Effector CD4-positive, alpha-beta T cell (primary cell): ENCODE measurements at regions not wholly inside any gene's neighbourhood (a gene's known extent, or its start where the extent isn't known, plus 50 kb on each side); places are given as distances from the start of the nearest gene placed in this dataset.

Source experiments
- DNase-seq: peaks from one replicate; pipeline ENCODE4 v3.0.0-alpha.2; 2020

DNA sequence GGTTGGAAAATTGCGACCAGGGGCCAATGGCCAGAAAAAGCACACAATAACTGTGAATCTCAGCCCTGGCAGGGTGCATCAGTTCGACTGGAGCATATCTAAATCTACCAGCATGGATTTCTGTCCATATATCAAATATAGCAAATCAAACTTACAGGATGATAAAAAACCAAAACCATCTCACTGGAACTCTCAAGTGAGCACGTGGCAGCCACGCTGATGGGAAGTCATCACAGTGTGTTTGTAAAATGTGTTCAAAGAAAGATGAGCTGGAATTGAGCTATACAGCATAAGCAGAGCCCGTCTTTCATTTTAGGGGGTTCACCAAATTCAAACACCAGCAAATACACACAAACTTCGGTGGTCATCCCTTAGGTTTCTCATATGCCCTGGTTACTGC, 610.1 kb downstream of the AJAP1 start:
- no peak for DNase-seq

DNA sequence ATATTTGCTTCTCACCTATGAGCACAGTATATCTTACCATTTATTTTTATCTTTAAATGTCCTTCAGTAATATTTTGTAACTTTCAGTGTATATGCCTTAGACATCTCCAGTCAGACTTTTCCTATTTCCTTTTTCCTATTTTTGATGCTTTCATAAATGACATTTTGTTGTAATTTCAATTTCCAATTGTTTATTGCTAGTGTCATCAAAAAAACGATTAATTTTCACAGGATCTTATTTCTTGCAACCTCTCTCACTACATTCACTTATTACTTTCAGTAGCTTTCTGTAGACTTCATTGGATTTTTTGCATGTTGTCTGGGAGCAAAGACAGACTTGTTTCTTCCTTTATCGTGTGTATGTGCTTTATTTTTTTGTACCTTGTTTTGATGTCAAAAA, 602.4 kb downstream of the AJAP1 start:
- no peak for DNase-seq

DNA sequence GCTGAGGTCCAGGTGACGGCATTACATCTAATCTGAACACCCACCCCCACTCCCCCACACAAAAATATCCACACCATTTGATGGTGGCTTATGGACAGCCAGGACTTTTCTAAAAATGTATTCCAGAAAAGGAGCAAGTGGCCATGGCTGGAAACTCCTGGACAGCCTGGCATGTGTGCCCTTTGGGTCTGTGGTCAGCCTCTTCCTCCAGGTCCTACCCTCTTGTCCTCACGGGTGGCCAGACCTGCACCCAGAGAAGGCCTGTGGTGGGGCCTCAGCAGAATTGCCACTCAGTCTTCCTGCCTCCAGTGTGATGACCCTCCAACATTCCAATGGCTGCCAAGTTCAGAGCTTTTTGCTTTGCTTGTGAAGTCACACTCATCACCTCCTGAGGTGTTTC, 600.6 kb downstream of the AJAP1 start:
- DNase-seq = no peak

DNA sequence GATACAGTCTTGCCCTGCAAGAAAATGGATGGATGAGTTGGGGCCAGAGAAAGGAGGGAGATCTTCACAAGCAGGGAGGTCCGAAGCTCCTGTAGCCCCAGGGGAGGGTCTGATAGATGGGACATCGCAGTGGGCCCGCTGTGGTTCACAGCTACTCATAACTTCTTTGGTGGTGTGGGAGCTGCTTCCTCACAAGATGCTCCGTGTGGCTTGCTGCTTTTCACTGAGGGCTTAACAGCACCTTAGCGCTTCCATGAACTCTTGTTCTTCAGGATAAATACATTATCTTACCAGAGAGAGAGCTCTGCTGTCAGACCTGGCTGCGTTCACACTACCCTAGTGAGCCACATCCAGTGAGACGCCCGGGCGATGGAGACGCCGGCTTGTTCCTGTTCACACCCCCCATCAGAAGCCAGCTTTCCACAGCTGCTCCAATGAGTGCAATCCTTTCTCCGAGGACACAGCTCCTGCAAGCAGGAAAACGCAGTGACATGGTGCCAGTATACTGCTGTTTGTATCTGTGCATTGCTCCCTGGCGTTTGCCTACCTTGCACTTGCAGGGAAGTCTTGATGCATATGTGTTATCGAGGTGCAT, 599.8 kb downstream of the AJAP1 start:
- DNase-seq = no peak

DNA sequence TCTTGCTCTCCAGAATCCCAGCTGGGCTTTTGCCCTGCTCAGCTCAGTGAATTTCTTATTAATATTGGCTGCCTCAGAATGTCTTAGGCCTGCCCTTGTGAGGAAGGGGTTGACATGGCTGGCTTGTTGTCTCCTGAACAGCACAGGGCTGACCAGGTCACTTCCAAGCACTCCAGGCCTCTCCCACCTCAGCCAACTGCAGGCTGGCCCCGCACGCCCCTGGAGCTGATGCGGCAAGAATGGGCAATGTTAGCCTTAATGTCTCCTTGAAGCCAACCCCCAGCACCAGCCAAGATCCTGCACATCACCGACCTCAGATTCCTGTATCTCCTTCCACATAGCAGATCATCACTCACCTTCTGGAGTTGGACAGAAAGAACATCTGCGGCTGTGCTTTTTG, 598.6 kb downstream of the AJAP1 start:
- DNase-seq = no peak

DNA sequence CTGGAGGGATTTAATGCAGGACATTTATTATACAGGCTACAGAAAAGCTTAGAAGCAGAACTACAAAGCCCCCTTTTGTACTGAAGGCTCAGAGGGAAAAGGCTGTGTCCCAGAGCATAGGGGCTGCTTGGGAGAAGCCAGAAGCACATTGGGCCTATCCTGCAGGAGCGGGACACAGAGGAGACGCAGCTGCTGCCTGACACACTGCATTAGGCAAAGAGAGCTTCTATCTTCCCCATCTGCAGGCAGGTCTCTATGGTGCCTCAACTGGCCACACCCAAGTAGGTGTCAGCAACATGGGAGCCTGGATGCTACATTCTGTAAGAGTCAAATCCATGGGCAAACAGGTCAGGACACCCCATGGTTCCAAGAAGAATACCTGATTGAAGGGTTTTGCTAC, 595.9 kb downstream of the AJAP1 start:
- DNase-seq = no peak

DNA sequence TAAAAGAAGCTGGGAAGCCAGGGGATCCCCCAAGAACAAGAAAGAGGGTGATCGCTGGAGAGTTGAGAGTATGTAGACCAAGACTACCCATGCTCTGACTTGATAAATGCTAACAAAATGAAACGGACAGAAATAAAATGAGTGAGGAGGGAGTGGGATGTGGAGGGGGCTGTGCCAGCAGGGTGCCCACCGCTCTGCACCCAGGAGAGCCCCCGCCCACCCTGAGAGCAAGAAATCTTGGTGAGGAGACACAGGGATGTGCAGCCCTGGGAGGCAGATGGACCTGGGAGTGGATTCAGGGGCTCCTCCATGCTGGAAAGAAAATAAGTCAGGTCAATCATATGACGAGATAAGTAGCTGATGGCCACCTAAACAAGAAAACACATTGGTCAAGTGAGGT, 590.9 kb downstream of the AJAP1 start:
- DNase-seq = no peak

DNA sequence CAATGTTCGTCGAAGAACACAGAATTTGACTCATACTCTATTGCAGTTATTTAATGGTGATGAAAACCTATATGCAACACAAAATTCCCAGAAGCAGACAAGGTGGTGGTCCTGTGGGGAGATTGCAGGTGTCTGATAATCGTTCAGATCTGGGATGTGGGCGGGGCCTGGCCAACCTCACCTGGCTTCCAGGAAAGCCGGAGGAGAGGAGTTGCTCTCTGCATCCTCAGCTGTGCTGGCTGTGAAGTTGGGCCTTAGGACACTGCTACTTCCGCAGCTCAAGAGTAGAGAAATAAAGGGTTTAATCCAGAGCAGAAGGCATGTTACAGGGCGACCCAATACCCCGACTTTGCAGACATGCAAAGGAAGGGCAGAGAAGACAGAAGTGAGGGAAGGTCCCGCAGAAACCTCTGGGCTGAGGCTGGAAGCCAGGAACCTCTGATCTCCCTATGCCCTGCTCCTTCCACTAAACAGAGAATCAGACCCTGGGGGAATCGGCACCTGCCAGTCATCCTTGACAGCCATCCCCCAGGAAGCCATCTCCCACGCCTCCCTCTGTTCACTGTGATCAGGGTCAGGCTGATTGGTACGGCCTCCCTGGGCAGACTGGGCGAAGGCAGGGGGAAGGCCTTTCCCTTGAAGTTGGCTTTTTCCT, 590.3 kb downstream of the AJAP1 start:
- no peak for DNase-seq

DNA sequence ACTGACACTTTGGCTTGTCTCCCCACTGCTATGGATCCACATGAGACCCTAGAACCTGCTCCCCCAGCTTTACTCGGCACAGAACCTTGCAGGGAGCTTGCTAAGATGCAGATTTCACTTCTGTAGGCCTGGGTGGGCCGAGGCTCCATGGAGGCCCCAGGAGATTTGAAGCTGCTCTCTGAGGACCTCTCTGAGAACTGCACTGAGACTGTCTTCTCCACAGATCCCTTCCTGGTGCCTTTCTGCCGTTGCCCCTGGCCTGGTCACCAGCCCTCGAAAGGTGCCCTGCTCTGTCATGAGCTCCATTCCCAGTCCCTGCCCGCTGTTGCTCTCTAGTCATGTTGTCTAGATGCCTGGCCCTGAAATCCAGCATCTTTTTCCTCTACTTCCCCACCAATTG, 588.4 kb downstream of the AJAP1 start:
- DNase-seq = no peak

DNA sequence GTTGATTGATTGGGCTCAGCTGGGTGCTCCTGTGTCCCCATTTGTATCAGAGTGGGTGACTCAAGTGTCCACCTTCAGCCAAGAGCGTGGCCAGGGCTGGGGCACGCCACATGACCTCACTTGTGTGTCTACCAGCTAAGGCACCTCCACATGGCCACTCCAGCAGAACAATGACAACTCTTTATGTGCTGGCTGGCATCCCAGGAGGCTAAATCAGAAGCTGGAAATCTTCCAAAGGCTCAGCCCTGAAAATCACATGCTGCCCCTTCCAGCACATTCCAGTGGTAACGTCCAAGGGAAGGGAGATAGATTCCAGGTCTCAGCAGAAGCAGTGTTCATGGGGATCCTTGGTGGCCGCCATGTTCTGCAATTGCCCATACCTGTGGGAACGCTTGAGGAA, 585.5 kb downstream of the AJAP1 start:
- no peak for DNase-seq

DNA sequence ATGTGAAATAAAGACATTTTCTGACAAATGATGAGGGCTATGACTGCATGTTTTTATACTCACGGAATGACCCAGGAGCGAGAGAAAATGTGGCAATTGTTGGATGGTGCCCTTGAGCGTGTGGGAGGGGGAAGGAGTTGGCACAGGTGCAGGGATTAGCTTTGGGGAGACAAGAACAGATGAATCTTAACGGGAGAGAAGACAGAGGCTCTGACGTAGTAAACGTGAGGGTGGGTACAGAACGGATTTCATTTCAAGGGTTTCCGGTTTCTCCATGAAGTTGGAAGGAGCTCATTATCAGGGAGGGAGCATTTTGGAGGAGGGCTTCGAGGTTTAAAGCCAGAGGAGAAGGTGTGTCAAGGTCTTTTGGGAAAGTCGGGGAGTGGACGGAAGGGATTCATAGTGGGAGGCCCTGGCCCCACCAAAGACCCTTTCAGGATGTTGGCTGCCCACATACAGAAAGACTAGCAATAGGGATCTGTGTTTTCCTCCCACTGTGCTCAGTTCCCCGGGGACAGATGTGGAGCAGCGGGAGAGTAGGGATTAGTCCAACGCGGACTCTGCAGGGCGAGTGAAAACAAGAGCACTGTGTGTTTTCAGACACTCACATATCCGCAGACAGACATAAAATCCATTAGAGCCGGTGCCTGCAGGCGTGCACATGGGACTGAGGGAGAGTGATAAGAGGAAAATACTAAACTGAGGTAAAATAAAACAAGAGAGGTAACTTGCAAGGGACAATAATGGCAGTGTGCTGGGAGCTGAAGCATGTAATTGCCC, 584.1 kb downstream of the AJAP1 start:
- no peak for DNase-seq

DNA sequence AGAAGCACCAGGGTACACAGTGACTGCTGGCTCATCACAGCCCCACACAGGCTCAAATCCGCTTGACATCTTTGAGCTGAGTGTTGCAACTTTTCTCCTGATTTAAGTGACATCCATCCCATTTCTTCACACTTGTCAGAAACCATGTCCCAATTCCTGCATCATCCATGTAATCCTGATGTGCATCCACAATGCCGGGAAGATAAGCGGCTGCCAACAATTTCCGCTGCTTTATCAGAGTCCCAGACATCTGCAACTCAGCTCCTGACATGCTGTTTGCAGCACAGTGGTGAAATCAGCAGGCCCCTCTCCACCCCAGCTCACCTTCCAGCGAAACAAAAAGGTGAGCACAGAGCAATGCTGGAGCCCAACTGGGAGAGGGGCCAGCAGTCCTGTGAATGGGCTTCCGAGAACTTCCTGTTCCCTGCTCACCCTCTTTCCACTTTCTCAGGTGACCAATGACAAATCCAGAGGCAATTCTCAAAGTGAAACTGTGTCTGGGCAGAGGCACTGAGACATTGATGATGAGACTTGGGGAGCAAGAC, 581.0 kb downstream of the AJAP1 start:
- no peak for DNase-seq

DNA sequence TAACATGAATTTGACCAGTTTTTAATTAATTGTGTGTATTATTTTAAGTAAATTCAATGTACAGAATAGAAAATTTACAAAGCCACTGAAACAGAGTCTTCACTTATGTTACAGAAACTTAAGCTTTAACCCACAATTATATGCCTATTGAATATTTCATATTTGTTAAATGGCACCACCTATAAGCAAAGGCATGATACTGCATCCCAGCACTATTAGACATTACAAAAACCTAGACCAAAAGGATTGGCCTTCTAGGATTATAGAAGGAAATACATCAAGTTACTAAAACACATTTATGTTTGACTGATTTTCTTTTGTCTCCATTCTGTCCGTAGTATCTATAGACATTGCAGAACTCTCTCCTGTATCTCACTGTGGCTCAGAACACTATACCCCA, 578.1 kb downstream of the AJAP1 start:
- no peak for DNase-seq

DNA sequence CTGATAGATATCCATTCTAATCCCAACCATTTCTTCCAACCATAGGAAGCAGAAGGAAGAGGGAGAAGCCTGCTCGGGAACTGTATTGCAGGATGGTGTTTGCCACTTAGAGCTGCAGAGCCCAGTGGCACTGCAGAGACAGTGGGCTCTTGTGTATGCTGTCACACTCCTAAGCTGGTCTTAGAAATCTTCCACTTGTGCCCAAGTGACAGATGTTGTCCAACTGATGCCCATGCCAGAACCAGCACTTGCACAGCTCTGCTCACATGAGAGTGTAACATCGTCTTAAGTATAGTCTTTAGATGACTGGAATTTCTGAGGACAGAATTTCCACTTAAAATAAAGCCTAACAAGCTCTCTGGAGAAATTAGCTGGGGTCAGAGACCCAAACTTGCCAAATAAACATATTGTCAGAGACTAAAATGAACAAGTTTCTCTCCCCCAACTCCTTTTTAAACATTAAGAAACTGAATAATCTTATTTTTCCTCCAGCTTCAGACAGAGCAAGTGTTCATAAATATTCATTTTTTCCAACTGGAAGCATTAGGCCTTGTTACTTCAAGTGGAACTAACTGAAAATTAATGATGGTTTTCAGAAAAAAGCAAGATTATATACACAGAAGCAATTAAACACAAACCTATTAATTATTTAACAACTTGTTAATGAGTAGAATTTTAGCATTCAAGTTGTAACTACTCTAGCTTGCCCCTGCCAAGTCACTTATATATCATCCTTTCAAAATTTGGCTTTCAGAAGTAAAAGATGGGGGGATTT, 577.3 kb downstream of the AJAP1 start:
- DNase-seq = no peak

DNA sequence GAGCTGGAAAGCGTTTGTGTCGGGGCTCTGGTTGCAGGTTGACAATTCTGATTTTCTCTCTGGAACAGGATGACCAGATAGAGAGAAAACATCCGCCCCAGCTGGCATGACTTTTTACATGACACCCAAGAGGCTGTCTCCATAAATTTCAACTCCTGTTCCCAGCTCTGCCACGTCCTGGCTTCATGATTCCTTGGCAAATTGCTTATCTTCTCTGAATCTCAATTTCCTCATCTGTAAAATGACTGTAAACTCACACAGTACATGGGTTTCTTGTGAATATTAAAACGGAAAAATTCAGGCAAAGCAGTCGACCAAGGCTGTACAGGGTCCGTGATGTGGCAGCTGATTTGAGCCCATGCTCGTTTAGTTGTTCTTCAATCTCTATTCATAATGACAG, 572.7 kb downstream of the AJAP1 start:
- no peak for DNase-seq

DNA sequence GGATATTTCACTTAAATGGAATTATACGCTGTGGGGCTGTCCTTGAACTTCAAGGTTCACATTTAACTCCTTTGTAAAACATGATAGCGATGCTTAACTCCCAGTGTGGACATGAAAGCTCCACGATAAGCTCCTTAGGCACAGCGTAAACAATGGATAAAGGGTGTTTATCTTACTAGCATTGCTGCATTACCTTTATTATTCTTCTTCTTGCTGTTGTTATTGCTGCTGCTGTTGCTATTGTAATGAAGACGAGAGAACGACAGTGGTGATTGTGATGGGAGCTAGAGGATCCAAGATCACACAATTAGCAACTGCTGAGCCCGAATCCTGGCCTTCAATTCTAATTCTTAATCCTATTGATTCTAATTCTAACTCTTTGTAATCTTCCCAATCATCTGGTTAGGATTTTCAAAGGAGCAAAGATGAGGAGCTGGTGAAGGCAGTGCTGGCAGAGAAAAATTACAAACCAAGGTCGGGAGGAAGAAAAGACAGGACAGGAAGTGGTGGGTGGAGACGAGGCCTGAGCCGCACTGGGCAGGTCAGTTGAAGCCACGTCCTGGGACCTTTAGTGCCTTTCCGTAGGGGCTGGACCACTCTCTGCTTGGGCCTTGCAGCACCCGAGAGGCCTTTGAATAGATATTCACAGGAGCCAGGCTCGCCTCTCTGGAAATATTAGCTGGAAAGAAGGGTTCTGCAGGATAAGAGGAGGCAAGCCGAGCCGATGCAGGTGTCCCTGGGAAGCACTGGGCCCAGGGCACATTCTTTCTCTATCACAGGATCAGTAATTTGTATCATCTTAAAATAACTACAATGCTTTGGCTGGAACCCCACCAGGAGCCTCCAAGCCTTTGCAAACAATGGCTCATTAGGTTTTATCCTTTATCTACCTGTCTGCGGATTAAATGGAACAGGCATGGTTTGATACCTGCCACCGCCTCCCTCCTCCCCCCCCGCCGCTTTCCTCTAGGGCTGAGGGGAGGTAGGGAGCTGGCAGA, 571.6 kb downstream of the AJAP1 start:
- no peak for DNase-seq

DNA sequence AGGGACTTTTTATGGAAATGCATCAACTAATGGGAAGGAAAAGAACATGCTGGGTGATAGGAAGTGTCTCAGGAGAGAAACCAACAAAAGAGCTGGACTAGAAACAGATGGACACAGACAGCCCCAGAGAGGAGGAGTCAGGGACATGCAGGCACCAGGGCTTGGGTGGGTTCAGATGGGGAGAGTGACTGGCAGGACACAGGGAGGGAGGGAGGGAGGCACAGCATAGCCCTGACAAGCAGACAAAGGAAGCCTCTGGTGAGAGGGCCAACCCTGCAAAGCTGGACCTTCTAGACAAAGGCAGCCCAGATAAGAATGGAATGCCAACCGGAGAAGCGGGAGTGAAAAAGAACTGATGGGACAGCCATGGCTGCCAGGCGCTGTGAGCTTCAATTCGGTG, 568.8 kb downstream of the AJAP1 start:
- DNase-seq = no peak

DNA sequence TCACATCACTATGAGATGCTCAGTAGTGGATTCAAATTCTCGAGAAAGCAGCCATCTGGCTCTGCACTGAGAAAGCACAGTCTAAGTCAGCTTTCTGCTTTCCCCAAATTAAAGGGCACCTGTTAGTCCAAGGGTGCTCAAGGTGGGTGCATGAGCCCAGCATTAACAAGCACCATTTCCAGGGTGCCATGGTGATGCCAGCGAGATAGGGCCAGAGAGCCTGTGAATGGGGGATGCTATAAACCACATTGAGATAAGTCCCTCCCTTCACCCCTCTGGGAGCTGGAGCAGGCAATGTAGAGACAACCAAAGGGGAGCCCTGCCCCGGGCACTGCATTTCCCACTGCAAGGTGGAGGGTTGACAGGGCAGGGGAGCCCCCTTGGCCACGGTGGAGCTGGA, 568.2 kb downstream of the AJAP1 start:
- DNase-seq = no peak

DNA sequence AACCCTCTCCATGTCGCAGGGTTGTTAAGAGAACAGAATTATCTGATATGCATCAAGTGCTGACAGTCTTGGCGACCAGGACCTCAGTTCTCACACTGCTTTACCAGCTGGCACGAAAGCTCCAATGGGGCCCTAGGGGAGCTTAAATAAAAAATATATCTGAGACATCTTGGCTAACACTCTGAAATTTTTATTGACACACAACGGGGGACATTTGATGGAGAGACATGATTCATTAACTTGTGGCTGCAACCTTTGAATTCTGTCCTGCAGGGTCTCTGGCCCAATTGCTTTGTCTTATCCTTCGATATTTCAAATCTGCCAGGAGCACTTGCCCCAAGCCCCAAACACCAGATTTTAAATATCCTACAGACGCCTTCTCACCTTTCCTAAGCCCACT, 567.0 kb downstream of the AJAP1 start:
- no peak for DNase-seq

DNA sequence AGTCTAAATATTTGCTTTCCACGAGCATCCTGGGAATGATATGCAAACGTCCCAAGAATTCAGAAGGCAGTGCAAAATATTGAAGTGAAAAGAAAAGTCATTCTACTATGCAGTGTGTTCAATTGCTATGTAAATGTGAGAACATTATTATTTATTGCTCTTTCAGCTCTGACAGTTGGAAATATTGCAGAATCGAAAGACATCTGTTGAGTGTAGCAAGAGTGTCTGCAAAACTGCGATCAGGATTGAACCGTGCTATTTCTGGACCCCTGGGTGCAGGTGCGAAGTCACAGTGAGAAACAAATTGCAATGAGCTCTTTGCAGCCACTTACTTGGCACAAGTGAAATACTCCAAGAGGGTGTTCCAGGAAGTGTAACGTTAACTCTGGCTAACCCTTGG, 566.4 kb downstream of the AJAP1 start:
- no peak for DNase-seq

DNA sequence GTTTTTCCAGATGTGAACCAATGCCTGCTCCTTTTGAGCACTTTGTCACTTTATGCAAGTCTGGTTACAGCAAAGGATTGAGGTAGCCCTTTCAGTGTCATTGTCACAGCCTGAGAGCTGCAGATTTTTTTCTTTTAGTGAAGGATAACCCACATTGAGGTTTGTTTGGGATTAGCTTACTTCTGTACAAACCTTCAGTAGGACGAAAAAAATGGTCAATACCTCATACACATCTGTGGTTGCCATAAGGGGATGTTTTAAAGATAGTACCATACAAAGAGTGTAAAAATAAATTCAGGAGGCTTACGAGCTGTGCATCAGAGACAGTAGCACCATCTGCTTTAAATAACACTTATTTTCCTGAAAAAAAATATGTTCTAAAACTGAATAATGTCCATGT, 566.0 kb downstream of the AJAP1 start:
- no peak for DNase-seq

DNA sequence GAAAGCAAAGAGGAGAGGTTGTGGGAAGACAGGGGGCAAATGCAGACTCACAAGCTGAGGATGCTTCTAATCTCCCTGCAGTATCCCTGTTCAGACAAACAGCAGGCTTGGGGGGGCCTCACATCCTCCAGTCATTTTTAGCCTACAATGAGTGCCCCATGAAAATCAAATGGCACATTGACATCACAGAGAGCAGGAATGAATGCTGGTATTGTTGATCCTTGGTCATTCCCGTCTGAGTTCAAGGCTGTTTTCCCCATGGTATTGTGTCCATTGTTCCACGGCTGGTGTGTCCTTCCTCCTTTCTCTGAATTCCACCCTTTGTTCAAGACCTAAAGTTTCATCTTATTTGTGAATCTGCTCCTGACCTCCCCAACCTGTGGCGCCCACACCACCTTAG, 545.6 kb downstream of the AJAP1 start:
- DNase-seq = no peak
